KOPT-K1 (cell line): ENCODE measurements at regions not wholly inside any gene's neighbourhood (a gene's known extent, or its start where the extent isn't known, plus 50 kb on each side); places are given as distances from the start of the nearest gene placed in this dataset.
"Not testable (repeated sequence)": the region's sequence is repeated elsewhere in the genome, so short reads cannot be mapped to it uniquely, and the experiment has no call there.

ENCODE experiments used
- H3K27ac ChIP-seq: fragments of 200-600 bp; sonication (generic); 2 replicates; pipeline ENCODE4 v1.5.1; 2016; ENCODE audit warnings: antibody characterized with exemption, mild to moderate bottlenecking, low read depth, low read length; ENCODE audit not compliant: poor library complexity, severe bottlenecking
- H3K36me3 ChIP-seq: fragments of 200-600 bp; sonication (generic); 2 replicates; pipeline ENCODE4 v1.5.1; 2017; ENCODE audit warnings: antibody characterized with exemption, mild to moderate bottlenecking, low read length, moderate library complexity; ENCODE audit not compliant: insufficient read depth
- H3K9me3 ChIP-seq: fragments of 200-600 bp; sonication (generic); 2 replicates; pipeline ENCODE4 v1.5.1; 2017; ENCODE audit warnings: antibody characterized with exemption, low read length, mild to moderate bottlenecking; ENCODE audit not compliant: insufficient read depth, poor library complexity, severe bottlenecking

DNA sequence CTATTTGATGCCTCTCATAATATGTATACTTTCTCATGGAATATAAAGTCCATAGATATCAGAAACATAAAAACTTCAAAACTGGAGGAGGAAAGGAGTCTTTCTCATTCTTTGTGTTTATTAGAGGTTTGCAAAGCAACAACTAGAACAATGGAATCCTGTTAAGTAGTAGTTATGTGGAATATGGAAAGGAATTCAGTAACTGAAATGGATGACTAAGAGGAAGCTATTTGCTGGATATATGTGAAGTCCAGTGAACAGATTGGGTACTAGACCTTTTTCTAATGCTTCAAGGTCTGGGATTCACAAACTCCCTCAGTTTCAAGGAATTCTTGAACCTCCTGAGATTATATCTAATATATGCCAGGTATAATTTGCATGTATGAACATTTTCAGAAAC lies 353.6 kb upstream of the FANCL start:
- Histone ChIP-seq H3K36me3 (no peaks in the 10 kb centered on the region), H3K9me3 (no peaks in the 10 kb centered on the region), H3K27ac (no peak overlapping the region)

DNA sequence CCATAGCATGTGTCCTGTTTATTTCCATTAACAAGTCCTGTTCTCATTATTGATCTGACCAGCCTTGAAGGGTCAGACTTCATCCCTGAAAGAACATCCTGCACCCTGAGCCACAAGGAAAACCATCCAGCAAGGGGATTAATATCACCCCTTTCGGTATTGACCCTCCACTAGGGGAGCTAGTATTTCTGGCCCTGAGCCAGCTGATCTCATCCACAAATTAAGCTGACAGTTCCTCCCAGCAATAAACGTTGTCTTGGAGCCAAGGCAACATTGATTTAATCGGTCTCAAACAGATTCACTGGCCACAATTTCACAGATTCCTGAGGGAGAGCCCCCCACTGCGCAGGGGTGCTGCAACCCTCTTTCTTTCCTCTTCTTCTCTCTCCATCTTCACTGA lies 353.1 kb upstream of the FANCL start:
- H3K9me3 ChIP-seq, result no peaks in the 10 kb centered on the region
- H3K27ac ChIP-seq, result no peak overlapping the region
- no peaks in the 10 kb centered on the region for H3K36me3 ChIP-seq

DNA sequence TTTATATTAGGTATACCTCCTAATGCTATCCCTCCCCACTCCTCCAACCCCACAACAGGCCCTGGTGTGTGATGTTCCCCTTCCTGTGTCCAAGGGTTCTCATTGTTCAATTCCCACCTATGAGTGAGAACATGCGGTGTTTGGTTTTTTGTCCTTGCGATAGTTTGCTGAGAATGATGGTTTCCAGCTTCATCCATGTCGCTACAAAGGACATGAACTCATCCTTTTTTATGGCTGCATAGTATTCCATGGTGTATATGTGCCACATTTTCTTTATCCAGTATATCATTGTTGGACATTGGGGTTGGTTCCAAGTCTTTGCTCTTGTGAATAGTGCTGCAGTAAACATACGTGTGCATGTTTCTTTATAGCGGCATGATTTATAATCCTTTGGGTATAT lies 345.1 kb upstream of the FANCL start:
- not testable (repeated sequence) for H3K36me3 ChIP-seq, H3K27ac ChIP-seq, H3K9me3 ChIP-seq

DNA sequence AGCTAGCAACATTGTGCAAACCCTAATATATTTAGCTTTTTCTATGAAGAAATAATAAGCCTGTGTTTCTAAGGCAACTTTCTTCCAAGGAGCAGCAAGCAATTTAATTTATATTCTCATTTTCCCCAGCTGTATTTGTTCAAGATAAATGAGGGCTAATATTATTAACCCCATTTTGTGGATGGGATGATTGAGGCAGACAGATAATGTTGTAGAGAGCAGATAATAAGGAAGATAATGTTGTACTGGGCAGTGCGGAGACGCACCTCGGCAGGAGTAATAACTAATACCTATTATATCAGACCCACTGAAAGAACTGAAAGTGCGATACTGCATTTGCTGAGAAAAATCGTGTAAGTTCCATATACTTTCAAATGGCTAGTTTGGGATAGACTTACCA lies 344.1 kb upstream of the FANCL start:
- Histone ChIP-seq H3K9me3 (no peaks in the 10 kb centered on the region), H3K27ac (no peak overlapping the region), H3K36me3 (no peaks in the 10 kb centered on the region)

DNA sequence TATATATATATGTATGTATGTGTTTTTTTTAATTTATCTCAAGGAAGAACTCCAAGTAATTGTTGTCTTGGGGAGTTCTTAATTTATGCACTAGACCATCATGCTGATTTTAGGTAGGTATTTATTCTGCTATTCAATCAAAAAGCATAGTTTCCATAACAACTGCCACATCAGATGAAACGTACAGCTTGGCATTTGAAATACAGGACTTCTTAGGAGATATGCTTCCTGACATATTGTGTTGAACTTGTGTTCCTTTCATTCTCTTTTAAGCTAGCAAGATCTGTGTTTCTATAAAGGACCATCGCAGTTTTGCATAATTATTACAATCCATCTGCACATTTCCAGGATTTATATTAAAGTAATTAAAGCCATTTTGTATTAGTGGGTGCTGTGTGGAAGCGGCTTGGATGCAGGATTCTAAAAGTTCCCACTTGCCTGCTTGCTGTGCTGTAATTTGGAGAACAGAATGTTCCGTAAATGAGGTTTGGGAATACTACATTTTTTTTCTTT lies 343.5 kb upstream of the FANCL start:
- Histone ChIP-seq H3K27ac (no peak overlapping the region), H3K9me3 (no peaks in the 10 kb centered on the region), H3K36me3 (no peaks in the 10 kb centered on the region)

DNA sequence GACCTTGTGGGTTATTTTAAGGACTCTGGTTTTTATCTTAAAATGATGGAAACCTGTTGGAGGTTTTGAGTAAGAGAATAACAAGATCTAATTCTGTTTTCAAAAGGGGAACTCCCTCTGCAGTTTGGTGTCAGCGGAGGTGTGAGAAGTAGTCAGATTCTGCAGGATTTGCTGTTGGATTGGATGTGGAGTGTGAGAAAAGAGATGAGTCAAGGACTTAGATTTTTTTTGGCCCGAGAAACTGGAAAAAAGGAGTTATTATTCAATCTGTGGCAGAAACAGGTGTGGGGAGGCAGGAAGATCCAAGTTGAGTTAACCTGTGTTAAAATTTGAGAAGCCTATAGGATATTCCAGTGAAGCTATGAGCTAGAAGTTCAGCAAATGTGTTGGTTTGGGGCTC lies 337.2 kb upstream of the FANCL start:
- no peak overlapping the region for H3K27ac ChIP-seq

DNA sequence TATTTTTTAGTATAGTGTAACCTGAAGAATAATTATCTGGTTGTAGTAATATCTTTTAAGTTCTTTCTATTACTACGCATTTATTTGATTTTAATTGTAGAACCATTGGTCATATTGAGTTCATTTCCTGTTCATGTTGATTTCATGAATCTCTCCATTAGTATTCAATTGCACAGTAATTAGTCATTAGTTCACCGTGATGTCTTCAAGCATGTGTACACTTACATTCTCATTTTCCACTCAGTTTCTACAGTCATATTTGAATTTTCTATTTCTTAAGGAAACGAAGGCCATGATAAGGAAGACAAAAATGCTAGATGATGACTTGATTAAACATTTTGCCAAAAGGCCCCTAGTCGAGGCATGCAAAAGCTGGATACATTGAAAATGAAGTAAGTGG lies 333.7 kb upstream of the FANCL start:
- no peaks in the 10 kb centered on the region for H3K9me3 ChIP-seq
- H3K27ac ChIP-seq, result no peak overlapping the region
- no peaks in the 10 kb centered on the region for H3K36me3 ChIP-seq

More for the DNA sequence above, 337.2 kb upstream of the FANCL start:
- Histone ChIP-seq H3K36me3 (no peaks in the 10 kb centered on the region), H3K9me3 (no peaks in the 10 kb centered on the region)

DNA sequence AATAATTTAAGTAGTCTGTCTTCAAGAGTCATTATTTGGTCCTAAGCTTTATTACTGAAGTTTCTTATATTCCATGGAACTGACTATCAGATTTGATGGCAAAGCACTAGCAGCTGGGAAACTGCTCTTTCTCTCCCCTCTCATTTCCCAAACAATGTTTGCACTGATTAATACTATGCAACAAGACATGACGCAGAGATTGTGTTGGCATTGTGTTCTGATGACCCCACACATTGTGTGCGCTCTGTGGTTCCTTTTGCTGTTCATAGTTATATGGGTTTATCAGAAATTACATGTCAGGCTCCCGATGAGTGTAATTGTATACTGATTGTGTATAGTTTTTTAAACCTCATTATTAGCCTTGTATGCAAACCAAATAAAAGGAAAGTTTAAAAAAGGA lies 331.6 kb upstream of the FANCL start:
- no peaks in the 10 kb centered on the region for H3K36me3 ChIP-seq
- no peaks in the 10 kb centered on the region for H3K9me3 ChIP-seq
- no peak overlapping the region for H3K27ac ChIP-seq

DNA sequence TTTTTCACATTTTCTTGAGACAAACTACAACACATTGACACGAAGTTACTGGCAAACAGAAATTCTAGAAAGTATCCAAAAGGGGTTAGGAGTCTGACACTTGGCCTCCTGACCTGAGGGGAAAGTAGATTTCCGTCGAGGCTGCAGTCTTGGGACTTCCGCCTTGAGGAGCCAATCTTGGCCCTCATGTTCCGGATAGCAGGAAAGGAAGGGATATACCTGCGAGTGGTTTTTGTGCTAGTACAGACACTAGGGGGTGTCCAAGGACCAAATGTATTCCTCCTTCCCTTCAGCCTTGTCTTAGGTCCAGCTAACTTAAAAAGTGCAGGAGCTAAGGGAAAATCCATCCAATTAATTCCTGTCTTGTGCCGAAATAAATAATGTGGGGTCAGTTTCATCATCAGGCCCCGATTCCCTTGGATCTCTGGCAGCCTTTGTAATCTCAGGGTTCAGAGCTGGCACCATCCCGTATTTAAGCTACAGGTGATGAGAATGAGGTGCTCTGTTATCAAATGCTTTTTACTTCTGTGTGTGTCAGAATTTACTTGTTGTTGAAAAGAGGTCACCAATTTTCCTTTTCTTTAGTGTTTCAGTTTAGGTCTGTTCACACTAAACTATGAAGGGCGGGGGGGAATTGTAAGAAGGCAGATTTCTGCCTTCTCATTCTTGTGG lies 330.2 kb upstream of the FANCL start:
- H3K27ac ChIP-seq, result no peak overlapping the region

DNA sequence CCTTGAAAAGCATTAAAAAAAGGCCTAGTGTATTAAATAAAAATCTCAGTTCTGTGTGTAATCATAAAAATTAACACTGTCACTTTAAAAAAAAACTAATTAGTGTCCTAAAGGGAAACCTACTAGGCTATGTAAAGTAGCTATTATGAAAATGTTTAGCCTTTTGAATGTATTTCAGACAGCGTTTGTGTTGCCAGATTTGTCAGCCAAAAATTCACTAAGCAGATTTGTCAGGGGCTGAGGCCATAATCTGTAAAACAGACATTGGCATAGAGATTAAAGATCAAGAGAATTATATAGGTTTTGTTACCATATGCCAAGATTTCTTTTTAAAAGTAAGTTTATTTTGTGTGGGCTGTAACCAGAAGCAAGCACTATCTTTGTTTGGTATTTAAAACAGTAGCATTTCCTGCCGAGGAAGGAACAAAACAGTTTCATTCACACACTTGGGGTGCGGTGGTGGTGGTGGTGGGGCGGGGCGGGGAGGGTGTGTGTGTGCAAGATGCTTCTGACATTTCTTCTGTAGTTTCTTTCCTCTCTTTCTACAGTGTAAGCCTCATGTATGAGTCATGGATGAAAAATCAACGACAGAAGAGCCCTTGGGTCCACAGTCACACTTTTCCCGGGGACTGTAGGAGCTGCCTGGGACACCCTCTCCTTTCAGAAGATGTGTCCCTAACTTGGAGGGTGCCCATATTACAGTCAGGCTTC lies 328.5 kb upstream of the FANCL start:
- no peaks in the 10 kb centered on the region for H3K36me3 ChIP-seq
- H3K27ac ChIP-seq, result no peak overlapping the region
- H3K9me3 ChIP-seq, result no peaks in the 10 kb centered on the region

More for the DNA sequence above, 330.2 kb upstream of the FANCL start:
- H3K9me3 ChIP-seq, result no peaks in the 10 kb centered on the region
- no peaks in the 10 kb centered on the region for H3K36me3 ChIP-seq

DNA sequence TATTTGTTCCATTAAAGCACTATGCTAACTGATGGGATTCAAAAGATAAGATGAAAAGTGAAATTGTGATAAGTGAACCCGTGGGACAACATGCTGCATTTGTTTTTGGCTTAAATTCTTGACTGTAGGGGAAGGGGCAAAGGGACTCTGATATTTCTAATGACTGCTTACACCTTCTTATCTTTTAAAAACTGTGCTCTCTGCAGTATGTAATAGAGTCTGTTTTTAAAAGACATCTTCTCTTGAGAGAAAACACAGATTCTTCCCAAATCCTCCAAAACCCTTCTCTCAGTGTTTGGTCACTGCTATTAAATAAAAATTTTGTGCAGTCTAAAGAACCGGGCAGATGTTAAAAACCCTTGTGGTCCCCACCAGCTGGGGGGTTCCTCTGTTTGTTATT lies 327.8 kb upstream of the FANCL start:
- no peaks in the 10 kb centered on the region for H3K9me3 ChIP-seq
- no peaks in the 10 kb centered on the region for H3K36me3 ChIP-seq
- H3K27ac ChIP-seq, result no peak overlapping the region

DNA sequence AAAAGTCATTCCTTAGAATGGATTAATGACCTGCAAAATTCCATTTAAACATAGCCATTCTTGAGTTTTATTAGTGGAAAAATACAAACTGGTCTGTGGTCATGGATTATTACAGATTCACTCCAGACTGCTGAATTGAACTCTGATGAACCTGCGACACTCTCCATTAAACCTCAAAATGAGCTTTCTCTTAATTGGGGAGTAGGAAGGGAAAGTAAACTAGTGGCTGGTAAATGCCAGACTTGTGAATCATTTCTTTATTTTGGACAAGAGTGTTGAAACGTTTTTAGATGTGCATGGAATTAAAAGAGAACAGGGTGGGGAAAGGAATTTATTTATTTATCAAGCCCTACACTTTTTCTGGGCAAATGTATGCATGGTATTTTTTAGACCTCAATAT lies 321.2 kb upstream of the FANCL start:
- Histone ChIP-seq H3K9me3 (no peaks in the 10 kb centered on the region), H3K36me3 (no peaks in the 10 kb centered on the region), H3K27ac (no peak overlapping the region)

DNA sequence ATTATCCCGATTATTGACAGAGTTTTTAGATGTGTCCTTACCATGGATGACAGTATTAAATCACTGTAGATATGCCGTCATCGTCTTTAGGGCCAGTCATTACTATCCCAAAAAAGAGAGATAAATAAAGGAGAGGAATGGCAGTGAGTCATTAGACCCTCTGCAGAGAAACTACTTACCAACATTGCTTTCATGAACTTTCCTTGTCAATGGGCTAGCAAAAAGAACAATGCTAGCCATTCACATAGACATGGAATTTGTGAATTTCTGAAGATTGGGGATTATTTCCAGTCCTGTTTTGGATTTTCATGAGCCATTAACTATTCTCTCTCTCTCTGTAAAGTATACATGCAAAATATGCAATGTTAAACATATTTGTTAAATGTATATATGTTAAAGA lies 319.4 kb upstream of the FANCL start:
- H3K9me3 ChIP-seq, result no peaks in the 10 kb centered on the region
- no peaks in the 10 kb centered on the region for H3K36me3 ChIP-seq
- no peak overlapping the region for H3K27ac ChIP-seq

DNA sequence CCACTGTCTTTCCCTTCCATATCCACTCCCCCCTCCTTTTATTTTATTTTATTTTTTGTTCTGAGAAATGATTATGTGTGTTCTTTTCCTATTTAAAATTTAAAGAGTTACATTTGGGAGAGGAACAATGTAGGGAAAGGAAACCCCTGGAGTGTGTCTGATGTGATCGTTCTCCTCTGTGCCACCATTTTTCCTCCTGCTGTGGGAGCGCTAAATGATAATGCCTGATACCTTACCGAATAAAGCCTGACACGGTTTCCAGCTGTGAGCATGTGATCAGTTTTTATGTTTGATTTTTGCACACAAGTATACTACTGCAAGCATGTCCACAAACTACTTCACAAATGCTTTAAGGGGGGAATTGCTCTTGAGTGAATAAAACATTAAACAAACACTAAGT lies 317.8 kb upstream of the FANCL start:
- H3K36me3 ChIP-seq, result no peaks in the 10 kb centered on the region
- no peak overlapping the region for H3K27ac ChIP-seq
- H3K9me3 ChIP-seq, result no peaks in the 10 kb centered on the region

DNA sequence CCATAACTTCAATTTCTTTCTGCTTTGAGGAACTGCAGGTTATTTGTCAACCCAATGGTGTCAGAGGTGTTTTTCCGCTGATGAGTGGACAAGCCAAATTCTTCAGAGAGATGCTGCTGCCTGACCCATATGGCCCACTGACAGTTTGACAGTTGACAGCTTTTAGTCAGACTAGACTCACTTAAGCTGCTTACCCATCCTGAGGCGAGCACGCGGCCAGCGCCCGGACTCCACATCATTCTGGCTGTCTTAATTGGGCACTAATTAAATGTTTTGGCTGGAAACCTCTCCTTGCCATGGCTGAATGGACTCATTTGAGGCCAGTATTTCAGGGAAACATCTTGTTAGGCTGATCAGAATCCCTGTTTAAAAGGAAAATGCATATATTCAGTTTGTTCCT lies 316.1 kb upstream of the FANCL start:
- Histone ChIP-seq H3K27ac (no peak overlapping the region), H3K36me3 (no peaks in the 10 kb centered on the region), H3K9me3 (no peaks in the 10 kb centered on the region)

DNA sequence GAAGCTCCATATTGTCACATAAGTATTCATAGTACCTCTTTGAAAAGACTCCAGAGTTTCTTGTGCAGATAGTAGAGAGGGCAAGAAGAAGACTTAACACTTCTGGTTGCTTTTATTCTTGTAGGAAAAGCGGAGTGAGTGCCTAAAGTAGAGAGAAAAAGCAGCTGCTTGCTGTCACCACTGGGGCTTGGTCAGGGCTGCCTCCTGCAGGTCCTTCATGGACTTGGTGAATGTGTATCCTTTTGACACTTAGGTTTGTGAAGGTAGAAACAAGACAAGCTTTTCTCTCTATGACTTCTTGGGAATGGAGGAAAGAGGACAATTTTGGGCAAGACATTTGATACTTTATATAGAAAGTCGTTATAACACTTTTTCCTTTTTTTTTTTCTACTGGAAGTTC lies 312.8 kb upstream of the FANCL start:
- H3K27ac ChIP-seq, result no peak overlapping the region
- no peaks in the 10 kb centered on the region for H3K9me3 ChIP-seq
- no peaks in the 10 kb centered on the region for H3K36me3 ChIP-seq
